GM19397 (cell line): ENCODE measurements at regions not wholly inside any gene's neighbourhood (a gene's known extent, or its start where the extent isn't known, plus 50 kb on each side); places are given as distances from the start of the nearest gene placed in this dataset.
"Not testable (repeated sequence)": the region's sequence is repeated elsewhere in the genome, so short reads cannot be mapped to it uniquely, and the experiment has no call there.

Experiments
- ATAC-seq: cut with Tn5 transposase; IDR thresholded peaks from one replicate; pipeline ENCODE4 v1.9.1; 2021; ENCODE audit warnings: mild to moderate bottlenecking, moderate library complexity; ENCODE audit not compliant: unreplicated experiment

DNA sequence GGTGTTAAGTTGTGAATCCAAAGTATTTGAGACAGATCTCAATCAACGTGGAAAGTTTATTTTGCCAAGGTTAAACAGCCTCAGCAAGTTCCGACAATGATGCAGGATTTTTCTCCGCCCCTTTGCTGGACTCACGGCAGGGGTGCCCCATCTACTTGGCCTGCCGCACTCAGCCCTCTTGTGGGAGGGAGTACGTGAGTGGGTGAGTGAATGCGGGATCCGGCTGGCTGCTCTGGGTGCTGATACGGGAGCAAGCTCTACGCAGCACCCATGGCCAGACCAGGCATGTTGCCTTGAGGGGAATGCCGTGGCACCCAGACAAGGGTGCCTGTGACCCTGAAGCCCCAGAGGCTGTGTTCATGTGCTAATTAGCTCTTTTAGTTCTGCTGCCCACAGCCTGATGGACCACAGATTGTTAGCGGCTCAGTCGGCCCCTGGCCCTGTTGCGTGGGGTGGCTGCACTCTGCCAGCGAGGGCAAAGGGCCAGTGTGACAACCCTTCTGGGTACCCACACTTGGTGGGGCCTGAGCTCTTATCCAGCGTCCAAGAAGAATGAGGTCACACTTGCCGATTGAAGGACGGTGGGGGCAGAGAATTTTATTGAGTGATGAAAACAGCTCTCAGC is 81.2 kb upstream of the FAM153A start:
- not testable (repeated sequence) for ATAC-seq

DNA sequence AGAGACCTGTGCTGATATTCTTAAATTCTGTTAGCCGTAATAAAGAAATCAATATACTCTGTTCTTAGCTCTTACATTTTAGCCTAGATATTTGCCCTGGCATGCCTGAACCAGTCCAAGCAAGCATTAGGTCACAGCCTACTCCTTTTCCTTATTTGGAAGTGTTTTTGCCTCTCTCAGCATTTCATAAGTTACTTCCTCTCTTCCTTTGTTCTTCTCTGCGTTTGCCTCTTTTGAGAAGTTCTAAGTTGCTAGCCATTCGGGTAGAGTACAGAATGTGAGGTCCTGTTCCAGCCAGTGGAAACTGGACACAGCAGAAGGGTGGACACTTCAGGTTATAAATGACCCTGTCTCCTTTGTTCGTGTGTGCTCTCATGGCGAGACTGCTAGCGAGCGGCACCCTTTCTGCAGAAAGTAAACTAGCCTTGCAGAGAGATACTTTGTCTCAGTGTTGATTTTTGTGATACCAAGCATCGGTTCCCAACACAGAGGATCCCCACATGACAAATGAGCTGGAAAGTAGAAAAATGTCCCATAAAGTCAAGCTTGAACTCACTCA is 75.0 kb upstream of the FAM153A start:
- not testable (repeated sequence) for ATAC-seq

DNA sequence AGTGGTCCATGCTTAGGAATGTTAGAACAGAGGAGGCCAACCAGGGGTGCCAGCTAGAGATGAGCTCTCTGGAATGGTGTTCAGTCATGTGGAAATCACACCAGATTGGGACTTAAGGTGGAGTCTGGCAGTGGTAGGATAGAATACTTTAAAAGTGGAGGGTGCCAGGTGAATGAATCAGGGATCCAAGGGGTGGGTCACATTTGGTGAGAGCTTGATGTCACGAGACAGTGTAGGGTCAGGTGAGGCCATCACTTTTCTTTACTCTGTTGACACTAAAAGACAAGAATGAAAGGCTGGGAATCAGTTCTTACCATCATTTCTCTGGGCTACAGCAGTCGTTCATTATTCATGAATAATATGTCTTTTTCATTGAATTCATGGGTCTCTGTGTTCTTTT is 73.8 kb upstream of the FAM153A start:
- not testable (repeated sequence) for ATAC-seq

DNA sequence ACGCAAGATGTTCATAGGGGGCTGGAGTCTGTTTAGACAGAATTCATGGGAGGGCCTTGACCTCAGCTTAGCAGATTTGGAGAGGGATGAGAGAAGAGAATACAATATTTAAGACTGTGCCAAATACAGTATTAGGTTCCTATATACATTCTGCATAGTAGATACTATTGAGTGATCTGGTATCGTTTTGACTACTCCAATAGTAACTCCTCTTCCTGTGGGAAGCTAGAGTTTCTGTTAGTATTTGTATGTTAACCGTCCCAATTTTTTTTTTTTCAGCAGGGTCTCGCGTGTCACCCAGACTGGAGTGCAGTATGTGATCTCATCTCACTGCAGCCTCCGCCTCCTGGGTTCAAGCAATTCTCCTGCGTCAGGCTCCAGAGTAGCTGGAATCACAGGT is 65.2 kb upstream of the FAM153A start:
- not testable (repeated sequence) for ATAC-seq

DNA sequence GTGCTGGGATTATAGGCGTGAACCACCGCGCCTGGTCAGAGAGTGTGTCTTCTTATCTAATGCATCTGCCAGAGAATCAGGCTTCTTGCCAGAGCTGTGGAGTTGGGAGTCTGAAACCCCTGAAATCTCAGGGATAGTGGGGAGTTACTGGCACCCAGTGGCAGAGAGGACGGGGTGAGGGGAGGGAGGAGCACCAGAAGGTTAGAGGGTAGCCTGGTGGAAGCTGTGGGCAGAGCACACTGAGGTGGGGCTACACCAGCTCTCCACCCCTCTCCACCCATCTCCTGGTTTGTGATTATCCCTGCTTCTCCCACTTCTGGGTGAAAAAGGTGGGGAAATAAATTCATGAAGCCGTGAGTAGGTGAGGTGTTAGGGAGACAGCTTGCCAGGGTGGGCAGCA is 63.9 kb upstream of the FAM153A start:
- not testable (repeated sequence) for ATAC-seq

DNA sequence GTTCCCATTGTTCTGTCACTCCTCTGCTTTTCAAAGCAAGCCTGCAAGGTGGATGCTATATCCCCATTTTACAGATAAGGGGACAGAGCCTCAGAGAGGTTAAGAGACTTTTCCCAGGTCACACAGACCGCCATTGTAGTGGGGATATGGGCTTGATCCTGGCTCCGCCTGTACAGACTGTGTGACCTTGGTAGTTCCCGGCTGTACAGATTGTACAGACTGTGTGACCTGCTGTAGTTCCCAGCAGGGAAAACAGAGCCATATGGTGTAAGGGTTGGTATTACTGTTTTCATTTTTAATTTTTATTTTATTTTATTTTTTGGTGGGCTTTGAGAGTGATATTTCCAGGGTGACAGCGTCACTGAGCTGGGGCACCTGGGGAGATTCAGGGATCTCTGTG is 63.2 kb upstream of the FAM153A start:
- ATAC-seq = not testable (repeated sequence)

DNA sequence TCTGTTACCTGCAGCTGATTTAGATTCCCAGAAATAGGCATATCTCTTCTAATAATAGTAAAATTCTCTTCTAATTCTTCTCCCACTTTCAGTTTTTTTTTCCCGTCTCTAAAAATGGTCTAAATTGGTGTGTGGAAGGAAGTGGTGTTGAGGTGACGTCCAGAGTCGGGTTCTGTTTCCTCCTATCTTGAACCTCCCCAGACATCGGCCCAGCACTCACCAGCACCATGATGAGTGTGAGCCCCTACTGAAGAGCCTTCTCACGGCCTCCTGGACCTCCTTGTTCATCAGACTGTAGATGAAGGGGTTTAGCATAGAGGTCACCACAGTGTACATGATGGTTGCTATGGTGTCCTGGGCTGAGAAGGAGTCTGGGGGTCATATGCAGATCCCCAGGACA is 53.5 kb upstream of the FAM153A start:
- ATAC-seq = not testable (repeated sequence)
